Cardiac muscle cell (in vitro differentiated cells and primary cell): ENCODE measurements at regions not wholly inside any gene's neighbourhood (a gene's known extent, or its start where the extent isn't known, plus 50 kb on each side); places are given as distances from the start of the nearest gene placed in this dataset.
A peak's percentile ranks its signal among the peaks of the same experiment; 100 is the strongest.

Source experiments
- DNase-seq, 2 donors: peaks; one replicate each; pipeline versions ENCODE4 v3.0.0 to v3.0.0-alpha.2; 2010 to 2017; ENCODE audit warnings: low read depth in 1 of 2, low spot score in 1 of 2
- H3K27ac ChIP-seq: fragments of 200-600 bp; sonication (generic); 2 replicates; pipeline ENCODE4 v1.5.1; 2016
- H3K27me3 ChIP-seq: fragments of 200-600 bp; sonication (generic); 2 replicates; pipeline ENCODE4 v1.6.0; 2016; ENCODE audit warnings: control low read depth
- H3K36me3 ChIP-seq: fragments of 200-600 bp; sonication (generic); 2 replicates; pipeline ENCODE4 v1.5.1; 2016; ENCODE audit warnings: control low read depth
- H3K4me1 ChIP-seq: fragments of 200-600 bp; sonication (generic); 2 replicates; pipeline ENCODE4 v1.8.1; 2017; ENCODE audit warnings: low read depth, mild to moderate bottlenecking, mixed run types
- H3K4me3 ChIP-seq: fragments of 200-600 bp; sonication (generic); 2 replicates; pipeline ENCODE4 v1.5.1; 2016; ENCODE audit warnings: mild to moderate bottlenecking
- H3K9me3 ChIP-seq: fragments of 200-600 bp; sonication (generic); 2 replicates; pipeline ENCODE4 v1.5.1; 2017; ENCODE audit warnings: low read depth, mild to moderate bottlenecking, control low read depth
- TF ChIP-seq, protein P1 (sequence below): IDR thresholded peaks from 2 replicates; pipeline ENCODE4 v1.5.1; 2012; ENCODE audit warnings: low read depth, mild to moderate bottlenecking, low read length

DNA sequence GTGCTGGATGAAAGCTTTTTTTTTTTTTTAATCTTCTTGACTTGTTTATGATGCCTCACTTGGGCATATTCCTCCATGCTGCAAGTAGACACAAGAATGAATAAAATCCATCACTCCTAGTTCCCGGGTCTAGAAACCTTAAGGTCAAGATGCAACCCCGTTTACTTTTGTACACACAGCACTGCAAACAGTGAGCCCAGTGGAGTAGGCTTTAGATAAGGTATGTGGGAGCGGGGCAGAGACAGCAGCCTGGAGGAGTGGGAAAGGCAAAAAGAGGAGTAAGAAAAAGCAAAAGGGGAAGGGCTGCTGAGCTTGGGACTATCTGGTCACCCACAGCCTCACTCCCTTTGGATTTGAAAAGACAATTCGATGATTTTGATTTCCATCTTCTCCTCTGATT, 429.8 kb upstream of the ARGLU1 start:
- no peak overlapping the region for H3K4me3 ChIP-seq
- H3K4me1 ChIP-seq, result no peaks in the 10 kb centered on the region
- no peak for DNase-seq
- H3K9me3 ChIP-seq, result no peaks in the 10 kb centered on the region
- H3K27me3 ChIP-seq, result no peaks in the 10 kb centered on the region
- TF ChIP-seq, protein P1, sequence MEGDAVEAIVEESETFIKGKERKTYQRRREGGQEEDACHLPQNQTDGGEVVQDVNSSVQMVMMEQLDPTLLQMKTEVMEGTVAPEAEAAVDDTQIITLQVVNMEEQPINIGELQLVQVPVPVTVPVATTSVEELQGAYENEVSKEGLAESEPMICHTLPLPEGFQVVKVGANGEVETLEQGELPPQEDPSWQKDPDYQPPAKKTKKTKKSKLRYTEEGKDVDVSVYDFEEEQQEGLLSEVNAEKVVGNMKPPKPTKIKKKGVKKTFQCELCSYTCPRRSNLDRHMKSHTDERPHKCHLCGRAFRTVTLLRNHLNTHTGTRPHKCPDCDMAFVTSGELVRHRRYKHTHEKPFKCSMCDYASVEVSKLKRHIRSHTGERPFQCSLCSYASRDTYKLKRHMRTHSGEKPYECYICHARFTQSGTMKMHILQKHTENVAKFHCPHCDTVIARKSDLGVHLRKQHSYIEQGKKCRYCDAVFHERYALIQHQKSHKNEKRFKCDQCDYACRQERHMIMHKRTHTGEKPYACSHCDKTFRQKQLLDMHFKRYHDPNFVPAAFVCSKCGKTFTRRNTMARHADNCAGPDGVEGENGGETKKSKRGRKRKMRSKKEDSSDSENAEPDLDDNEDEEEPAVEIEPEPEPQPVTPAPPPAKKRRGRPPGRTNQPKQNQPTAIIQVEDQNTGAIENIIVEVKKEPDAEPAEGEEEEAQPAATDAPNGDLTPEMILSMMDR, result no peak
- no peaks in the 10 kb centered on the region for H3K36me3 ChIP-seq
- H3K27ac ChIP-seq, result no peak overlapping the region

GRCh38 chr13:106996867-106997618, 429.1 kb upstream of the ARGLU1 start:
- DNase-seq, result no peak
- no peaks in the 10 kb centered on the region for H3K4me1 ChIP-seq
- no peaks in the 10 kb centered on the region for H3K36me3 ChIP-seq

DNA sequence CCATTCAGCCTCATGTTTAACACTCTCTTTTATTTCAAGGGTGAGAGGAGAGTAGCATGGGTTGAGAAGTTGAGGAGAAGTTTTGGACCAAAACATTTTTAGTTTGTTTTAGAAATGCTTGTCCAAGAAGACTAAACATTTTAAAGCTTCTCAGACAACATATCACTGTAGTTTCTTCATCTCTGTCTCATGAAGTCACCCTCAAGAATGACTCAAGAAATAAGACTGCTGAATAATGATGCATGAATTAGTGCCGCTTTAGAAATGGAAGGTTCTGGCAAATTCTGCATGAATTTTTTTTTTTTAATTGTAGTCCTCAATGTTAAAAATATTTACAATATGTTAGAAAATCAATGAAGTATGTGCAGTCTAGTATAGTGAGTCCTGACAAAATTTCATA, 422.7 kb upstream of the ARGLU1 start:
- no peak for DNase-seq
- H3K4me3 ChIP-seq, result no peak overlapping the region
- H3K27me3 ChIP-seq, result no peaks in the 10 kb centered on the region
- no peaks in the 10 kb centered on the region for H3K36me3 ChIP-seq
- peaks cover 4% of the 10 kb centered on the region for H3K4me1 ChIP-seq
- no peak overlapping the region for H3K27ac ChIP-seq
- no peaks in the 10 kb centered on the region for H3K9me3 ChIP-seq
- TF ChIP-seq, protein P1, result no peak

More at GRCh38 chr13:106996867-106997618, 429.1 kb upstream of the ARGLU1 start:
- no peak overlapping the region for H3K27ac ChIP-seq
- no peaks in the 10 kb centered on the region for H3K9me3 ChIP-seq
- H3K4me3 ChIP-seq, result no peak overlapping the region
- H3K27me3 ChIP-seq, result no peaks in the 10 kb centered on the region
- TF ChIP-seq, protein P1, result no peak

DNA sequence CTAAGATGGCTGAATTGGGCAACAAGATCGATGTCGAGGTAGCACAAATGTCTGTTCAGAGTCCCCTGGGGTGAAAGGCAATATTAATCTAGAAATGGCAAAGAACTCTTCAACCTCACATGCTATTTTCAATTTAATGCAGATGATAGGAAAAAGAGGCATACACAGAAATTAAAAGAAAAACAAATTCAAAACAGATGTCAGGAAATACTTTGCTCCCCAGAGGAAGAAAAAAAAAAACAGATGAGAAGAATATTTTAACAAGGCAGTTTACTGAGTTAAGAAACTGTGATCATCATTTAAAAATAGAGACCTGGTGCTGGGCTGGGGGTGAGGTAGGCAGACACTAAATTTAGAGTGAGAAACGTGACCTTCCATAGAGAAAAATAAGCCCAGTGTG, 421.9 kb upstream of the ARGLU1 start:
- H3K4me1 ChIP-seq, result peaks cover 9% of the 10 kb centered on the region
- DNase-seq, result no peak
- H3K27ac ChIP-seq, result no peak overlapping the region
- no peaks in the 10 kb centered on the region for H3K36me3 ChIP-seq
- H3K9me3 ChIP-seq, result no peaks in the 10 kb centered on the region
- H3K4me3 ChIP-seq, result no peak overlapping the region
- TF ChIP-seq, protein P1, result no peak
- no peaks in the 10 kb centered on the region for H3K27me3 ChIP-seq

- TF ChIP-seq, protein P1, result no peak
- H3K36me3 ChIP-seq, result no peaks in the 10 kb centered on the region
- H3K4me1 ChIP-seq, result peaks cover 9% of the 10 kb centered on the region
- H3K27ac ChIP-seq, result no peak overlapping the region
- no peaks in the 10 kb centered on the region for H3K27me3 ChIP-seq
- no peaks in the 10 kb centered on the region for H3K9me3 ChIP-seq
- no peak overlapping the region for H3K4me3 ChIP-seq
- DNase-seq, result peak in 1 of 2 donors; percentile 16
Measured at GRCh38 chr13:106987427-106987785, 419.5 kb upstream of the ARGLU1 start.
